HG02884 (cell line): ENCODE measurements at regions not wholly inside any gene's neighbourhood (a gene's known extent, or its start where the extent isn't known, plus 50 kb on each side); places are given as distances from the start of the nearest gene placed in this dataset.
"Not testable (repeated sequence)": the region's sequence is repeated elsewhere in the genome, so short reads cannot be mapped to it uniquely, and the experiment has no call there.

ENCODE experiments used
- ATAC-seq: cut with Tn5 transposase; IDR thresholded peaks from one replicate; pipeline ENCODE4 v1.9.1; 2021; ENCODE audit warnings: mild to moderate bottlenecking, moderate library complexity; ENCODE audit not compliant: unreplicated experiment

- ATAC-seq, result no peak
These were observed 149.3 kb downstream of the TGFB2 start for GRCh38 chr1:218494449-218494852.

- no peak for ATAC-seq
These were observed 150.8 kb downstream of the TGFB2 start for GRCh38 chr1:218495931-218496330.

- ATAC-seq, result no peak
These were observed 151.4 kb downstream of the TGFB2 start for GRCh38 chr1:218496561-218496960.

GRCh38 chr1:218498056-218498938 is 153.2 kb downstream of the TGFB2 start:
- ATAC-seq, result no peak

- ATAC-seq, result no peak
These were observed 154.0 kb downstream of the TGFB2 start for GRCh38 chr1:218499011-218499691.

GRCh38 chr1:218499911-218500310 is 154.8 kb downstream of the TGFB2 start:
- no peak for ATAC-seq

- ATAC-seq, result no peak
These were observed 156.0 kb downstream of the TGFB2 start for GRCh38 chr1:218501161-218501560.

GRCh38 chr1:218502383-218502782 is 157.2 kb downstream of the TGFB2 start:
- no peak for ATAC-seq

- ATAC-seq, result no peak
These were observed 158.0 kb downstream of the TGFB2 start for GRCh38 chr1:218503102-218503501.

- ATAC-seq, result no peak
These were observed 162.3 kb downstream of the TGFB2 start for GRCh38 chr1:218507355-218508002.

- no peak for ATAC-seq
These were observed 165.1 kb downstream of the TGFB2 start for GRCh38 chr1:218510153-218510772.

- no peak for ATAC-seq
These were observed 168.2 kb downstream of the TGFB2 start for GRCh38 chr1:218513328-218513727.

GRCh38 chr1:218514689-218515088 is 169.6 kb downstream of the TGFB2 start:
- ATAC-seq, result no peak

- ATAC-seq, result no peak
These were observed 171.4 kb downstream of the TGFB2 start for GRCh38 chr1:218516526-218516925.

- no peak for ATAC-seq
These were observed 172.3 kb downstream of the TGFB2 start for GRCh38 chr1:218517459-218517858.

GRCh38 chr1:218518216-218518740 is 173.1 kb downstream of the TGFB2 start:
- no peak for ATAC-seq

GRCh38 chr1:218520646-218521045 is 175.5 kb downstream of the TGFB2 start:
- not testable (repeated sequence) for ATAC-seq

- ATAC-seq, result peak; percentile 76
These were observed 176.5 kb downstream of the TGFB2 start for GRCh38 chr1:218521414-218522169.

GRCh38 chr1:218524526-218524925 is 179.4 kb downstream of the TGFB2 start:
- no peak for ATAC-seq

GRCh38 chr1:218525031-218525430 is 179.9 kb downstream of the TGFB2 start:
- no peak for ATAC-seq
